WERI-Rb-1 (cell line): ENCODE measurements at regions not wholly inside any gene's neighbourhood (a gene's known extent, or its start where the extent isn't known, plus 50 kb on each side); places are given as distances from the start of the nearest gene placed in this dataset.

Source experiments
- DNase-seq: peaks from one replicate; pipeline ENCODE4 v3.0.0-alpha.2; 2020
- H3K27ac ChIP-seq: fragments of 250-450 bp; sonication (Bioruptor Pico); 2 replicates; pipeline ENCODE4 v1.5.1; 2020; ENCODE audit warnings: mild to moderate bottlenecking, moderate library complexity
- H3K27me3 ChIP-seq: fragments of 250-450 bp; sonication (Bioruptor Pico); 2 replicates; pipeline ENCODE4 v1.5.1; 2021; ENCODE audit warnings: mild to moderate bottlenecking, low read depth, moderate library complexity; ENCODE audit not compliant: insufficient read depth, severe bottlenecking
- H3K36me3 ChIP-seq: fragments of 250-450 bp; sonication (Bioruptor Pico); 2 replicates; pipeline ENCODE4 v1.5.1; 2020; ENCODE audit warnings: mild to moderate bottlenecking, moderate library complexity
- H3K4me3 ChIP-seq: 2 replicates; pipeline ENCODE4 v1.5.1; 2011; ENCODE audit warnings: low read depth, mild to moderate bottlenecking, control low read depth, low read length
- H3K9me3 ChIP-seq: fragments of 250-450 bp; sonication (Bioruptor Pico); 2 replicates; pipeline ENCODE4 v1.5.1; 2021; ENCODE audit warnings: mild to moderate bottlenecking, moderate library complexity; ENCODE audit not compliant: severe bottlenecking
- CTCF ChIP-seq: IDR thresholded peaks from 2 replicates; pipeline ENCODE4 v1.5.1; 2011; ENCODE audit warnings: low read depth, mild to moderate bottlenecking, control low read depth, inconsistent platforms, low read length

DNA sequence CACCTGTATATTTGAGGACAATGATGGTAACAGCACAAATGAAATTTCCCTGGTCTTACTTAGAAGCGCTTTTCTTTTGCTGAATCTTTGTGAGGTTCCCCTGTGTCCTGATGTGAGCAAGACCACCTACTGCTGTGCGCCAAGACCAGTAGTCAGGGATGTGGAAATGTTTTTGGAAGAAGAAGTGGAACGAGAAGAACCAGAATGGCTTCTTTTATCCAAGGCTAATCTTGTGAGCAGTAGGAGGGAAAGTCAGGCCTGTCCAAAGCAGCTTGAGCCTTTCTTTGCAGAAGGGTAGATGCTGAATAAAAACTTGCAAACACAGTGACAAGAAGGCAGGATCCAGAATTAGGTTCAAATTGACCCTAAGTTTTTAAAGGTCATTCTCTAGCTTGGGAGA lies 223.0 kb downstream of the FAT3 start:
- H3K4me3 ChIP-seq: no peak overlapping the region
- no peak overlapping the region for H3K27ac ChIP-seq
- H3K36me3 ChIP-seq: no peaks in the 10 kb centered on the region
- H3K9me3 ChIP-seq: no peaks in the 10 kb centered on the region
- no peak for DNase-seq
- no peaks in the 10 kb centered on the region for H3K27me3 ChIP-seq
- no peak for TF ChIP-seq CTCF

DNA sequence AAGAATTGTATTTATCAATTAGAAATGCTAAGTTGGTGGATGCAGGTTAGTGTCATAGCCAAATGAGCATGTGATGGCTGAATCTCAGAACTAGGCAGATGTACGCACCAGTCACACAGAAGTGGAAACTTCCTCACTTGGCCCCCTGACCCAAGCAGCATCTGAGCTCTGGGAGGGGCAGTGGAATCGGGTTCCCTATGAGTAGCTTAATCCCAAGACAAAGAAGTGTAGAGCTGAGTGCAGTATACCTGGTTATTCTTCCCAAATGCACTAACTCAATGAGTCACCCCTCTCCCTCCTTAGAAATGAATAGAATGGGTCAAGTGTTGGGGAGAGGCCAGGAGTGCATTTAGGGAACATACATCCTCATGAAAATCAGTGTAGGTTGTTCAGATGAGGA lies 224.6 kb downstream of the FAT3 start:
- DNase-seq: no peak
- Histone ChIP-seq H3K36me3 (no peaks in the 10 kb centered on the region), H3K27me3 (no peaks in the 10 kb centered on the region), H3K9me3 (no peaks in the 10 kb centered on the region), H3K27ac (no peak overlapping the region), H3K4me3 (no peak overlapping the region)
- no peak for TF ChIP-seq CTCF

- TF ChIP-seq CTCF: no peak
- H3K36me3 ChIP-seq: no peaks in the 10 kb centered on the region
- no peak overlapping the region for H3K4me3 ChIP-seq
- no peaks in the 10 kb centered on the region for H3K27me3 ChIP-seq
- DNase-seq: no peak
- no peak overlapping the region for H3K27ac ChIP-seq
- H3K9me3 ChIP-seq: no peaks in the 10 kb centered on the region
These were observed 225.2 kb downstream of the FAT3 start for GRCh38 chr11:92449780-92450179.

GRCh38 chr11:92451063-92451462 lies 226.4 kb downstream of the FAT3 start:
- Histone ChIP-seq H3K27ac (no peak overlapping the region), H3K36me3 (no peaks in the 10 kb centered on the region), H3K27me3 (no peaks in the 10 kb centered on the region), H3K4me3 (no peak overlapping the region), H3K9me3 (no peaks in the 10 kb centered on the region)
- TF ChIP-seq CTCF: no peak
- DNase-seq: no peak

GRCh38 chr11:92453055-92453454 lies 228.4 kb downstream of the FAT3 start:
- no peak for DNase-seq
- Histone ChIP-seq H3K27ac (no peak overlapping the region), H3K27me3 (no peaks in the 10 kb centered on the region), H3K4me3 (no peak overlapping the region), H3K36me3 (no peaks in the 10 kb centered on the region), H3K9me3 (no peaks in the 10 kb centered on the region)
- TF ChIP-seq CTCF: no peak

DNA sequence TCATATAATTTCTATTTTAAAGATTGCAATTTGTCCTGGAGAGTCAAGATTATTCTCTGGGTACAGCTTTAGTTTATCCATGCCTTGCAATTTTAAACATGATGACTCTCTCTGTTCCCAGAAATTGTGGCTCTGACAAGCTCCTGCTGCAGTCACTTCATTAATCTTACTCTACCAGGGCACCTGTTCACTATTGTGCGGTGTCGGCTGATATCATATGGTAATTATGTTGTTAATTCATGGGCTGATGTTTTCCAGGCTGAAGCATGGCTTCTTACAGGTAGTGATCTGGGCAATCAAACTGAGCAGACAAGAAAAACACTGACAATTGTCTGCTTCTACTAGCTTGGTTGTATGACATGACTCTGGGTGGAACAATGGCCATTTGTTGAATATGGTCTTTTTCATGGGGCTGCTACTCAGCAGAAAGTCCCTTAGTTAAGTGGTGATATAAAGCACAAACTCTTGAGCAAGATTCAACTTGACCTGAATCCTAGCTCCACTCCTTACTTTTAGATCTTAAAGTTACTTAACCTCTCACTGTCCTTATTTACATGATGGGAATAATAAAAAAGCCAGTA lies 230.7 kb downstream of the FAT3 start:
- Histone ChIP-seq H3K9me3 (no peaks in the 10 kb centered on the region), H3K36me3 (no peaks in the 10 kb centered on the region), H3K27me3 (no peaks in the 10 kb centered on the region), H3K27ac (no peak overlapping the region), H3K4me3 (no peak overlapping the region)
- DNase-seq: no peak
- TF ChIP-seq CTCF: no peak
